Activated T-helper 1 cell treated with anti-CD3 and anti-CD28 coated beads, Interleukin-12 subunit alpha, Interleukin-12 subunit beta, Interleukin-2, Interleukin-4 antibody, amounts not matched to agents 30 ng/mL and 10 ng/mL and 1 ng/mL, durations not matched to agents 14 hours and 24 hours and 36 hours (primary cell): ENCODE measurements at regions not wholly inside any gene's neighbourhood (a gene's known extent, or its start where the extent isn't known, plus 50 kb on each side); places are given as distances from the start of the nearest gene placed in this dataset.

Experiments
- DNase-seq: peaks from one replicate; pipeline ENCODE4 v3.0.0; 2021; ENCODE audit warnings: low spot score
- H3K27ac Mint-ChIP-seq: one replicate; pipeline ENCODE4 v1.8.0; 2021; ENCODE audit warnings: mild to moderate bottlenecking, mixed read lengths
- H3K27me3 Mint-ChIP-seq: one replicate; pipeline ENCODE4 v1.8.0; 2022; ENCODE audit warnings: mild to moderate bottlenecking, moderate library complexity, mixed read lengths; ENCODE audit not compliant: insufficient read depth
- H3K36me3 Mint-ChIP-seq: one replicate; pipeline ENCODE4 v1.8.0; 2021; ENCODE audit warnings: low read depth, mixed read lengths
- H3K4me1 Mint-ChIP-seq: one replicate; pipeline ENCODE4 v1.8.0; 2021; ENCODE audit warnings: low read depth, mixed read lengths
- H3K4me3 Mint-ChIP-seq: one replicate; pipeline ENCODE4 v1.8.0; 2021; ENCODE audit warnings: mild to moderate bottlenecking, moderate library complexity, mixed read lengths
- H3K9me3 Mint-ChIP-seq: one replicate; pipeline ENCODE4 v1.8.0; 2021; ENCODE audit warnings: mixed read lengths
- intact Hi-C: fragments of 100-400 bp; cut with micrococcal nuclease; formaldehyde crosslinking; loops from one replicate; pipeline ENCODE4 v1.15.1; 2024

- peaks cover 2% of the 10 kb centered on the region for H3K27me3 Mint-ChIP-seq
- DNase-seq = no peak
- intact Hi-C loops = no loop called here
- no peaks in the 10 kb centered on the region for H3K4me1 Mint-ChIP-seq
- H3K36me3 Mint-ChIP-seq = no peaks in the 10 kb centered on the region
- H3K9me3 Mint-ChIP-seq = peaks cover 6% of the 10 kb centered on the region
- H3K4me3 Mint-ChIP-seq = no peak overlapping the region
- no peak overlapping the region for H3K27ac Mint-ChIP-seq
Measured at GRCh38 chr13:32881074-32881776, 135.0 kb upstream of the KL start.

- H3K27me3 Mint-ChIP-seq = peaks cover 2% of the 10 kb centered on the region
- H3K36me3 Mint-ChIP-seq = no peaks in the 10 kb centered on the region
- H3K4me1 Mint-ChIP-seq = no peaks in the 10 kb centered on the region
Measured at GRCh38 chr13:32881777-32882145, 134.5 kb upstream of the KL start.

DNA sequence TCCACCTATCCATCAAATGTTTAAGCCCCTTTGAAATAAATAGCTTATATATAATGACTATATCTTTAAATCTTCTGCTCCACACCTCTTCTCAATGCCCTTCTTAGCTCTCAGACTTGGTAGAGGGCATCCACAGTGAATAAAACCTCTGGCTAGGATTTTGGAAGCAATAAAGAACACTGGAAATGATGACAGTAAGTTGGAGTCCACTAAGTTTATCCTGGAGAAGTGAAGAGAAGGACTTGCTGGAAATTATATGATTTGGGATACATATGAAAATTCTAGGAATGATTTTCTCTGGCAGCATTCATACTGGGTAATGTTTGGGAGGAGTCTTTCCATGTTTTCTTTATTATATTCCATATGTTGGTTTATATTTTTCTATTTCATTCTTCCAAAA, 133.5 kb upstream of the KL start:
- intact Hi-C loops = no loop called here
- Mint-ChIP-seq H3K27me3 (peaks cover 2% of the 10 kb centered on the region), H3K9me3 (peaks cover 11% of the 10 kb centered on the region), H3K27ac (no peak overlapping the region), H3K36me3 (no peaks in the 10 kb centered on the region), H3K4me3 (no peak overlapping the region), H3K4me1 (no peaks in the 10 kb centered on the region)
- DNase-seq = no peak

More at GRCh38 chr13:32881777-32882145, 134.5 kb upstream of the KL start:
- DNase-seq = no peak
- intact Hi-C loops = no loop called here
- H3K4me3 Mint-ChIP-seq = no peak overlapping the region
- no peak overlapping the region for H3K27ac Mint-ChIP-seq
- peaks cover 6% of the 10 kb centered on the region for H3K9me3 Mint-ChIP-seq

DNA sequence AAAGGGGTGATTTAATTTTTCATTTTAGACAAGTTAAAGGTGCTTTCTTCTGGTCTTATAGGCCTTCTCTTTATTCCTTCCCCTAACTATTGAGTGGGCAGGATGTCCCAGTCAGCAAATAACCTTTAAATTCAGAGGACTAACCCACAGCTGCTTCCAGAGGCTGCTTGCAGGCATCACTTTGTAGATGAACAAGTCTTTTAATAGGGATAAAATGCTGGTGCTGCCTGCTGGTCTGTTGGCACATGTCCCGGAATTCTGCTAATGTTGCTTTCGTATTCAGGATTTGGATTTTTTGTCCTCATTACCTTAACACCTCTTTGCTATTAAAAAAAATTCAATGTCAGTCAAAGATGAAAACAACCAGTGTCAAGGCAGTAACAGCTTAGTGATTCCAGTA, 132.7 kb upstream of the KL start:
- no peak for DNase-seq
- Mint-ChIP-seq H3K4me3 (no peak overlapping the region), H3K27ac (no peak overlapping the region), H3K27me3 (peaks cover 2% of the 10 kb centered on the region), H3K9me3 (peaks cover 13% of the 10 kb centered on the region), H3K36me3 (no peaks in the 10 kb centered on the region), H3K4me1 (no peaks in the 10 kb centered on the region)
- intact Hi-C loops = no loop called here

GRCh38 chr13:32887617-32888016, 128.6 kb upstream of the KL start:
- Mint-ChIP-seq H3K27ac (no peak overlapping the region), H3K36me3 (no peaks in the 10 kb centered on the region), H3K9me3 (peaks cover 15% of the 10 kb centered on the region), H3K27me3 (peaks cover 2% of the 10 kb centered on the region), H3K4me1 (no peaks in the 10 kb centered on the region), H3K4me3 (no peak overlapping the region)
- intact Hi-C loops = no loop called here
- DNase-seq = no peak

GRCh38 chr13:32889986-32890565, 126.1 kb upstream of the KL start:
- Mint-ChIP-seq H3K27me3 (peaks cover 5% of the 10 kb centered on the region), H3K36me3 (no peaks in the 10 kb centered on the region), H3K4me3 (no peak overlapping the region), H3K9me3 (peaks cover 15% of the 10 kb centered on the region), H3K27ac (no peak overlapping the region), H3K4me1 (no peaks in the 10 kb centered on the region)
- intact Hi-C loops = no loop called here
- no peak for DNase-seq

DNA sequence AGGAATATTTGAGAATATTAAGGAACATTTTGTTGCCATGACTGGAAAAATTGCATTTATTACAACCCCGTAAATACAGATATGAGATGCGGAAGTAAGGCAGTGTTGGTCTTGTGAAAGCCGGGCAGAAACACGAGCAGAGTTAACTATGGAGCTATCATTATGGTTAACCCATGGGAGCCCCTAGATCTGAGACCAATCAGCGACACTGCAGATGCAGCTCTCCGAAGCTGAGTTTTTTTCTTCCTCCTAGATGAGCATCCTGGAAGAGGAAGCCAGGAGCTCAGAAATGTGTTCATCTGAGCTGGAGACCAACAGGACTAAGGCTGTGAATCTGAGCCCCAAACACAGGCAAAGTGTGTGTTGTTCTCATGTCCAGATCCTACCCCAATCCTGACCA, 123.0 kb upstream of the KL start:
- peaks cover 3% of the 10 kb centered on the region for H3K36me3 Mint-ChIP-seq
- no peak overlapping the region for H3K4me3 Mint-ChIP-seq
- H3K4me1 Mint-ChIP-seq = no peaks in the 10 kb centered on the region
- no peak for DNase-seq
- H3K27ac Mint-ChIP-seq = no peak overlapping the region
- intact Hi-C loops = no loop called here
- H3K27me3 Mint-ChIP-seq = peaks cover 5% of the 10 kb centered on the region
- H3K9me3 Mint-ChIP-seq = peaks cover 9% of the 10 kb centered on the region

DNA sequence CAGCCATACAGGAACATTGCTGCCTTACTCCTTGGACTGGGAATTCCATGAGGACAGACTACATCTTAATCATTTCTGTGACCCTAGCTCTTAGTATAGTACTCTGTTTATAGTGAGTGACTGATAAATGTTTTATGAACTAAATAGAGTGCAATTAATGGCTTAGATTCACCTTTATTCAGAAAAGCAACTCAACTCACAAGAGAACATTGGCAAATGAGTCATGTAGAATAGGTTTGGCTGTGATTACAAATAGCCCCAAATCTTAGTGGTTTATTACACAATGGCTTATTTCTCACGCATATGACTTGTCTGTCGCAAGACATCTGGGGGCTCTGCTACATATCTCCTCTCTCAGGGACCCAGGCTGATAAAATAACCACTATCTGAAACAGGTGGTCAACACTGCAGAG, 121.6 kb upstream of the KL start:
- Mint-ChIP-seq H3K27ac (no peak overlapping the region), H3K4me1 (no peaks in the 10 kb centered on the region), H3K4me3 (no peak overlapping the region), H3K27me3 (peaks cover 5% of the 10 kb centered on the region), H3K9me3 (peaks cover 9% of the 10 kb centered on the region), H3K36me3 (peaks cover 3% of the 10 kb centered on the region)
- intact Hi-C loops = no loop called here
- DNase-seq = no peak

GRCh38 chr13:32895296-32895695, 120.9 kb upstream of the KL start:
- intact Hi-C loops = no loop called here
- peaks cover 8% of the 10 kb centered on the region for H3K9me3 Mint-ChIP-seq
- peaks cover 3% of the 10 kb centered on the region for H3K36me3 Mint-ChIP-seq
- peaks cover 5% of the 10 kb centered on the region for H3K27me3 Mint-ChIP-seq
- no peak overlapping the region for H3K4me3 Mint-ChIP-seq
- no peak overlapping the region for H3K27ac Mint-ChIP-seq
- no peaks in the 10 kb centered on the region for H3K4me1 Mint-ChIP-seq
- no peak for DNase-seq

DNA sequence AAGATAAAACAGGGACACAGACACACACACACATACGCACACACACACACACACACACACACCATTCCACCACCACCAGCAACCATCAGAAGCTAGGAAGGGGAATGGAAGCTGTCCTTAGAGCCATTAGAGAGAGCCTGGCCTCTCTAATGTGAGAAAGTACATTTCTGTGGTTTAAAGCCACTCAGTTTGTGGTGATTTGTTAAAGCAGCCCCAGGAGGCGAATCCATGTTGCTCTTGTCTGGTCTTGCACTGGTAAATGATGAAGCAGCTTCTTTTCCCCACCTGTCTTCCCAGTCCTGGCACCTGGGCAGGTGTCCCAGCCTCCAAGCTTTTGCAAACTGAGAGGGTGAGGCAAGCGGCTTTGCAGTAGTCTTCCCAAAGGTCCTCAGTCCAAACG, 118.9 kb upstream of the KL start:
- peaks cover 5% of the 10 kb centered on the region for H3K27me3 Mint-ChIP-seq
- no peak for DNase-seq
- peaks cover 3% of the 10 kb centered on the region for H3K36me3 Mint-ChIP-seq
- intact Hi-C loops = no loop called here
- H3K27ac Mint-ChIP-seq = no peak overlapping the region
- H3K4me1 Mint-ChIP-seq = no peaks in the 10 kb centered on the region
- H3K9me3 Mint-ChIP-seq = peaks cover 11% of the 10 kb centered on the region
- H3K4me3 Mint-ChIP-seq = no peak overlapping the region

GRCh38 chr13:32902029-32902780, 114.0 kb upstream of the KL start:
- Mint-ChIP-seq H3K27me3 (no peaks in the 10 kb centered on the region), H3K4me3 (no peak overlapping the region), H3K9me3 (peaks cover 5% of the 10 kb centered on the region), H3K36me3 (no peaks in the 10 kb centered on the region), H3K4me1 (peaks cover 30% of the 10 kb centered on the region), H3K27ac (no peak overlapping the region)
- no peak for DNase-seq
- intact Hi-C loops = loop anchor here (10.0 kb wide), 2 partner anchors 823 to 923 kb away; no protein-coding TSS in a partner anchor

GRCh38 chr13:32902874-32903273, 113.3 kb upstream of the KL start:
- Mint-ChIP-seq H3K36me3 (no peaks in the 10 kb centered on the region), H3K27ac (no peak overlapping the region), H3K4me1 (peaks cover 30% of the 10 kb centered on the region), H3K9me3 (peaks cover 5% of the 10 kb centered on the region), H3K27me3 (no peaks in the 10 kb centered on the region), H3K4me3 (no peak overlapping the region)
- DNase-seq = no peak
- intact Hi-C loops = loop anchor here (10.0 kb wide), 2 partner anchors 822 to 922 kb away; no protein-coding TSS in a partner anchor

- peaks cover 5% of the 10 kb centered on the region for H3K9me3 Mint-ChIP-seq
- intact Hi-C loops = loop anchor here (2.0 to 10.0 kb wide), 9 partner anchors 31 to 921 kb away; partner anchors contain the start of genes KL and N4BP2L2
- peaks cover 3% of the 10 kb centered on the region for H3K27me3 Mint-ChIP-seq
Measured at GRCh38 chr13:32903720-32904119, 112.5 kb upstream of the KL start.

More at GRCh38 chr13:32903720-32904119, 112.5 kb upstream of the KL start:
- Mint-ChIP-seq H3K27ac (no peak overlapping the region), H3K4me1 (peaks cover 30% of the 10 kb centered on the region), H3K4me3 (no peak overlapping the region), H3K36me3 (no peaks in the 10 kb centered on the region)
- DNase-seq = no peak
